ENCODE measurements at regions not wholly inside any gene's neighbourhood (a gene's known extent, or its start where the extent isn't known, plus 50 kb on each side); places are given as distances from the start of the nearest gene placed in this dataset.

- DNase-seq (ENCODE audit: low spot score) = no peak
Observed at GRCh38 chr11:119810478-119811232, 81.7 kb upstream of the NECTIN1 start.

GRCh38 chr11:119809346-119809745 is 80.3 kb upstream of the NECTIN1 start:
- DNase-seq (ENCODE audit: low spot score) = no peak

GRCh38 chr11:119808407-119809185 is 79.6 kb upstream of the NECTIN1 start:
- DNase-seq (ENCODE audit: low spot score) = no peak

GRCh38 chr11:119807841-119808240 is 78.8 kb upstream of the NECTIN1 start:
- DNase-seq (ENCODE audit: low spot score) = no peak

GRCh38 chr11:119807402-119807801 is 78.4 kb upstream of the NECTIN1 start:
- DNase-seq (ENCODE audit: low spot score) = no peak

GRCh38 chr11:119806064-119806915 is 77.3 kb upstream of the NECTIN1 start:
- DNase-seq (ENCODE audit: low spot score) = no peak

GRCh38 chr11:119805663-119806062 is 76.7 kb upstream of the NECTIN1 start:
- no peak for DNase-seq (ENCODE audit: low spot score)

GRCh38 chr11:119804698-119805097 is 75.7 kb upstream of the NECTIN1 start:
- no peak for DNase-seq (ENCODE audit: low spot score)

GRCh38 chr11:119803726-119804294 is 74.8 kb upstream of the NECTIN1 start:
- DNase-seq (ENCODE audit: low spot score) = no peak

- no peak for DNase-seq (ENCODE audit: low spot score)
Observed at GRCh38 chr11:119803139-119803538, 74.1 kb upstream of the NECTIN1 start.

GRCh38 chr11:119802670-119803069 is 73.7 kb upstream of the NECTIN1 start:
- DNase-seq (ENCODE audit: low spot score) = no peak

- no peak for DNase-seq (ENCODE audit: low spot score)
Observed at GRCh38 chr11:119800619-119801018, 71.6 kb upstream of the NECTIN1 start.

- DNase-seq (ENCODE audit: low spot score) = no peak
Observed at GRCh38 chr11:119800171-119800570, 71.2 kb upstream of the NECTIN1 start.

- DNase-seq (ENCODE audit: low spot score) = no peak
Observed at GRCh38 chr11:119798656-119799055, 69.7 kb upstream of the NECTIN1 start.

- DNase-seq (ENCODE audit: low spot score) = no peak
Observed at GRCh38 chr11:119797736-119798135, 68.7 kb upstream of the NECTIN1 start.

- no peak for DNase-seq (ENCODE audit: low spot score)
Observed at GRCh38 chr11:119797123-119797611, 68.2 kb upstream of the NECTIN1 start.

GRCh38 chr11:119796363-119797060 is 67.5 kb upstream of the NECTIN1 start:
- DNase-seq (ENCODE audit: low spot score) = no peak

- DNase-seq (ENCODE audit: low spot score) = no peak
Observed at GRCh38 chr11:119795690-119796089, 66.7 kb upstream of the NECTIN1 start.

GRCh38 chr11:119795231-119795630 is 66.2 kb upstream of the NECTIN1 start:
- no peak for DNase-seq (ENCODE audit: low spot score)

- no peak for DNase-seq (ENCODE audit: low spot score)
Observed at GRCh38 chr11:119794756-119795155, 65.8 kb upstream of the NECTIN1 start.

GRCh38 chr11:119794141-119794665 is 65.2 kb upstream of the NECTIN1 start:
- no peak for DNase-seq (ENCODE audit: low spot score)
